ENCODE measurements at regions not wholly inside any gene's neighbourhood (a gene's known extent, or its start where the extent isn't known, plus 50 kb on each side); places are given as distances from the start of the nearest gene placed in this dataset.

DNA sequence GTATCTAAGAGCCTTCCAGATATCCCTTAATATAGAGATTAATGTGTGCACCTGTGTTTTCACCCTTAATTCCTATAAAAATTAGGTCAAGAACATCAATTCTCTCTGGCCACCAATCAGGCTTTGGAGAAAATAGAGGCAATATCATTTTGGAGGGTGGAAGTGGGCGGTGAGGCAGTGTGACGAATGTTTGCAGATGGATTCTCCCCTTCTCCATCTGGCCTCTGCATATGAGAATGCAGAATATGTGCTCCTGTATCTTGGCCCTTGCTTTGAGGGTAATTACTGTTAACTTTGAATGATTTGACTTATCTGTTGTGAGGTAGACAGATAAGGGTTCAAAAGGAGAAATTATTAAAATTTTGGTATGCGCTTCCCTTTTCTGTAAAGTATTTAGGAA is 304.0 kb upstream of the NPSR1 start:
- TF ChIP-seq, protein P1, sequence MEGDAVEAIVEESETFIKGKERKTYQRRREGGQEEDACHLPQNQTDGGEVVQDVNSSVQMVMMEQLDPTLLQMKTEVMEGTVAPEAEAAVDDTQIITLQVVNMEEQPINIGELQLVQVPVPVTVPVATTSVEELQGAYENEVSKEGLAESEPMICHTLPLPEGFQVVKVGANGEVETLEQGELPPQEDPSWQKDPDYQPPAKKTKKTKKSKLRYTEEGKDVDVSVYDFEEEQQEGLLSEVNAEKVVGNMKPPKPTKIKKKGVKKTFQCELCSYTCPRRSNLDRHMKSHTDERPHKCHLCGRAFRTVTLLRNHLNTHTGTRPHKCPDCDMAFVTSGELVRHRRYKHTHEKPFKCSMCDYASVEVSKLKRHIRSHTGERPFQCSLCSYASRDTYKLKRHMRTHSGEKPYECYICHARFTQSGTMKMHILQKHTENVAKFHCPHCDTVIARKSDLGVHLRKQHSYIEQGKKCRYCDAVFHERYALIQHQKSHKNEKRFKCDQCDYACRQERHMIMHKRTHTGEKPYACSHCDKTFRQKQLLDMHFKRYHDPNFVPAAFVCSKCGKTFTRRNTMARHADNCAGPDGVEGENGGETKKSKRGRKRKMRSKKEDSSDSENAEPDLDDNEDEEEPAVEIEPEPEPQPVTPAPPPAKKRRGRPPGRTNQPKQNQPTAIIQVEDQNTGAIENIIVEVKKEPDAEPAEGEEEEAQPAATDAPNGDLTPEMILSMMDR (IDR thresholded peaks at IDR 0.05; ENCODE audit: insufficient read depth, low read depth, low read length) = no peak
- TF ChIP-seq EZH2 (IDR thresholded peaks at IDR 0.05; ENCODE audit: insufficient read depth, low read length) = no peak
